Thoracic aorta (tissue), 2 donors: ENCODE measurements at regions not wholly inside any gene's neighbourhood (a gene's known extent, or its start where the extent isn't known, plus 50 kb on each side); places are given as distances from the start of the nearest gene placed in this dataset.

Experiments
- ATAC-seq: fragments of 150-250 bp; one replicate; pipeline ENCODE4 v1.8.0; 2017; ENCODE audit warnings: low read depth; ENCODE audit not compliant: insufficient number of reproducible peaks, low FRiP score
- DNase-seq: peaks from one replicate; pipeline ENCODE4 v3.0.0-alpha.2; 2020; ENCODE audit warnings: low spot score
- H3K27ac ChIP-seq, 2 donors: fragments of 200-600 bp; sonication (generic); 1 replicate in 1 of 2; 2 replicates in 1 of 2; pipeline ENCODE4 v1.5.1; 2016; ENCODE audit warnings: mild to moderate bottlenecking in 2 of 2, moderate library complexity in 2 of 2
- H3K27me3 ChIP-seq: fragments of 200-600 bp; sonication (generic); replicated peaks from 2 replicates; pipeline ENCODE4 v1.6.0; 2016; ENCODE audit warnings: mild to moderate bottlenecking; ENCODE audit not compliant: insufficient read depth
- H3K36me3 ChIP-seq: fragments of 200-600 bp; sonication (generic); one replicate; pipeline ENCODE4 v1.5.1; 2016
- H3K4me1 ChIP-seq, 2 donors: fragments of 200-600 bp; sonication (generic); 1 replicate in 1 of 2; 2 replicates in 1 of 2; pipeline versions ENCODE4 v1.5.1 to v1.6.0; 2016; ENCODE audit warnings: low read depth in 2 of 2, mild to moderate bottlenecking in 1 of 2; ENCODE audit not compliant: control insufficient read depth in 1 of 2
- H3K4me3 ChIP-seq: fragments of 200-600 bp; sonication (generic); 2 replicates; pipeline ENCODE4 v1.5.1; 2016; ENCODE audit warnings: mild to moderate bottlenecking
- H3K9me3 ChIP-seq: fragments of 200-600 bp; sonication (generic); 2 replicates; pipeline ENCODE4 v1.5.1; 2016
- TF ChIP-seq, protein P1 (sequence below): fragments of 200-600 bp; sonication (generic); IDR thresholded peaks from one replicate; pipeline ENCODE4 v1.5.1; 2019; ENCODE audit warnings: antibody characterized with exemption

GRCh38 chrX:42886519-42886918, 108.6 kb upstream of the PPP1R2C start:
- TF ChIP-seq, protein P1, sequence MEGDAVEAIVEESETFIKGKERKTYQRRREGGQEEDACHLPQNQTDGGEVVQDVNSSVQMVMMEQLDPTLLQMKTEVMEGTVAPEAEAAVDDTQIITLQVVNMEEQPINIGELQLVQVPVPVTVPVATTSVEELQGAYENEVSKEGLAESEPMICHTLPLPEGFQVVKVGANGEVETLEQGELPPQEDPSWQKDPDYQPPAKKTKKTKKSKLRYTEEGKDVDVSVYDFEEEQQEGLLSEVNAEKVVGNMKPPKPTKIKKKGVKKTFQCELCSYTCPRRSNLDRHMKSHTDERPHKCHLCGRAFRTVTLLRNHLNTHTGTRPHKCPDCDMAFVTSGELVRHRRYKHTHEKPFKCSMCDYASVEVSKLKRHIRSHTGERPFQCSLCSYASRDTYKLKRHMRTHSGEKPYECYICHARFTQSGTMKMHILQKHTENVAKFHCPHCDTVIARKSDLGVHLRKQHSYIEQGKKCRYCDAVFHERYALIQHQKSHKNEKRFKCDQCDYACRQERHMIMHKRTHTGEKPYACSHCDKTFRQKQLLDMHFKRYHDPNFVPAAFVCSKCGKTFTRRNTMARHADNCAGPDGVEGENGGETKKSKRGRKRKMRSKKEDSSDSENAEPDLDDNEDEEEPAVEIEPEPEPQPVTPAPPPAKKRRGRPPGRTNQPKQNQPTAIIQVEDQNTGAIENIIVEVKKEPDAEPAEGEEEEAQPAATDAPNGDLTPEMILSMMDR = no peak

GRCh38 chrX:42900947-42901346, 123.0 kb upstream of the PPP1R2C start:
- Histone ChIP-seq H3K4me3 (no peak overlapping the region), H3K4me1 (no peaks in the 10 kb centered on the region), H3K9me3 (no peaks in the 10 kb centered on the region), H3K27me3 (no peaks in the 10 kb centered on the region), H3K36me3 (no peaks in the 10 kb centered on the region), H3K27ac (no peak overlapping the region)
- TF ChIP-seq, protein P1 = no peak
- ATAC-seq (no peak), DNase-seq (no peak)

More at GRCh38 chrX:42886519-42886918, 108.6 kb upstream of the PPP1R2C start:
- H3K4me1 ChIP-seq = no peaks in the 10 kb centered on the region
- no peak for ATAC-seq
- no peaks in the 10 kb centered on the region for H3K9me3 ChIP-seq
- no peak for DNase-seq
- no peak overlapping the region for H3K4me3 ChIP-seq
- no peak overlapping the region for H3K27ac ChIP-seq
- no peaks in the 10 kb centered on the region for H3K27me3 ChIP-seq
- H3K36me3 ChIP-seq = no peaks in the 10 kb centered on the region

- no peak for DNase-seq
- H3K9me3 ChIP-seq = no peaks in the 10 kb centered on the region
- no peaks in the 10 kb centered on the region for H3K4me1 ChIP-seq
- TF ChIP-seq, protein P1 = no peak
- no peaks in the 10 kb centered on the region for H3K36me3 ChIP-seq
- no peak for ATAC-seq
- no peaks in the 10 kb centered on the region for H3K27me3 ChIP-seq
- H3K4me3 ChIP-seq = no peak overlapping the region
- no peak overlapping the region for H3K27ac ChIP-seq
Measured at GRCh38 chrX:42902513-42902912, 124.5 kb upstream of the PPP1R2C start.

GRCh38 chrX:42920752-42921151, 142.8 kb upstream of the PPP1R2C start:
- Histone ChIP-seq H3K4me3 (no peak overlapping the region), H3K9me3 (no peaks in the 10 kb centered on the region), H3K36me3 (no peaks in the 10 kb centered on the region), H3K4me1 (no peaks in the 10 kb centered on the region), H3K27me3 (no peaks in the 10 kb centered on the region), H3K27ac (no peak overlapping the region)
- DNase-seq = no peak
- TF ChIP-seq, protein P1 = no peak
- no peak for ATAC-seq

- no peaks in the 10 kb centered on the region for H3K4me1 ChIP-seq
- no peaks in the 10 kb centered on the region for H3K9me3 ChIP-seq
- ATAC-seq (no peak), DNase-seq (no peak)
- TF ChIP-seq, protein P1 = no peak
- no peak overlapping the region for H3K27ac ChIP-seq
- H3K36me3 ChIP-seq = no peaks in the 10 kb centered on the region
- H3K4me3 ChIP-seq = no peak overlapping the region
- no peaks in the 10 kb centered on the region for H3K27me3 ChIP-seq
Measured at GRCh38 chrX:42930071-42930470, 152.1 kb upstream of the PPP1R2C start.
